ENCODE measurements at regions not wholly inside any gene's neighbourhood (a gene's known extent, or its start where the extent isn't known, plus 50 kb on each side); places are given as distances from the start of the nearest gene placed in this dataset.

- H3K9ac ChIP-seq (ENCODE audit: control insufficient read depth, extremely low read depth, insufficient read depth, low read length) = no peak overlapping the region
- no peaks in the 10 kb centered on the region for H3K9me3 ChIP-seq (ENCODE audit: control insufficient read depth, low read depth, low read length)
- H4K20me1 ChIP-seq (ENCODE audit: control insufficient read depth, extremely low read depth, insufficient read depth, low read length) = no peaks in the 10 kb centered on the region
- no peak overlapping the region for H3K4me2 ChIP-seq (ENCODE audit: control insufficient read depth, extremely low read depth, insufficient read depth, low read depth, low read length)
- TF ChIP-seq EZH2 (IDR thresholded peaks at IDR 0.05; ENCODE audit: low read length) (no peak), CTCF (optimal IDR thresholded peaks at IDR 0.05 in 1 of 3, IDR thresholded peaks at IDR 0.05 in 1 of 3, conservative IDR thresholded peaks at IDR 0.05 in 1 of 3; ENCODE audit: extremely low read depth in 1 of 3, insufficient read depth in 2 of 3, low read length in 3 of 3) (no peak)
- H3K27me3 ChIP-seq (ENCODE audit: control insufficient read depth, extremely low read depth, insufficient read depth, low read length) = no peaks in the 10 kb centered on the region
- H3K9me1 ChIP-seq (ENCODE audit: control insufficient read depth, extremely low read depth, insufficient read depth, low read length) = no peaks in the 10 kb centered on the region
- dilution Hi-C loops (cut with MboI; ENCODE audit: extremely low pct_ligation_motif_present, low sequenced_read_pairs) = no loop called here
- FAIRE-seq (no peak), DNase-seq (ENCODE audit: low read depth, low spot score) (no peak)
- H3K27ac ChIP-seq (ENCODE audit: control insufficient read depth, insufficient read depth, low read length) = no peak overlapping the region
- H3K79me2 ChIP-seq (ENCODE audit: control insufficient read depth, insufficient read depth, low read length) = no peaks in the 10 kb centered on the region
- no peak overlapping the region for H3K4me3 ChIP-seq (ENCODE audit: control insufficient read depth in 2 of 3, extremely low read depth in 1 of 3, insufficient read depth in 2 of 3, low read depth in 1 of 3, low read length in 3 of 3)
- no peak overlapping the region for H2AFZ ChIP-seq (ENCODE audit: control insufficient read depth, low read length)
- H3K36me3 ChIP-seq (ENCODE audit: control insufficient read depth in 2 of 2, extremely low read depth in 1 of 2, insufficient read depth in 2 of 2, low read length in 2 of 2) = no peaks in the 10 kb centered on the region
- H3K4me1 ChIP-seq (ENCODE audit: control insufficient read depth, extremely low read depth, insufficient read depth, low read length) = no peaks in the 10 kb centered on the region
Measured at GRCh38 chr7:10756981-10757380, 216.7 kb upstream of the PHF14 start.

- H3K4me3 ChIP-seq (ENCODE audit: control insufficient read depth in 2 of 3, extremely low read depth in 1 of 3, insufficient read depth in 2 of 3, low read depth in 1 of 3, low read length in 3 of 3) = no peak overlapping the region
- FAIRE-seq (no peak), DNase-seq (ENCODE audit: low read depth, low spot score) (no peak)
- no peaks in the 10 kb centered on the region for H3K9me3 ChIP-seq (ENCODE audit: control insufficient read depth, low read depth, low read length)
- no peaks in the 10 kb centered on the region for H3K36me3 ChIP-seq (ENCODE audit: control insufficient read depth in 2 of 2, extremely low read depth in 1 of 2, insufficient read depth in 2 of 2, low read length in 2 of 2)
- no peaks in the 10 kb centered on the region for H3K9me1 ChIP-seq (ENCODE audit: control insufficient read depth, extremely low read depth, insufficient read depth, low read length)
- no peaks in the 10 kb centered on the region for H4K20me1 ChIP-seq (ENCODE audit: control insufficient read depth, extremely low read depth, insufficient read depth, low read length)
- no peak overlapping the region for H3K4me2 ChIP-seq (ENCODE audit: control insufficient read depth, extremely low read depth, insufficient read depth, low read depth, low read length)
- H3K4me1 ChIP-seq (ENCODE audit: control insufficient read depth, extremely low read depth, insufficient read depth, low read length) = no peaks in the 10 kb centered on the region
- H2AFZ ChIP-seq (ENCODE audit: control insufficient read depth, low read length) = no peak overlapping the region
- dilution Hi-C loops (cut with MboI; ENCODE audit: extremely low pct_ligation_motif_present, low sequenced_read_pairs) = no loop called here
- H3K27me3 ChIP-seq (ENCODE audit: control insufficient read depth, extremely low read depth, insufficient read depth, low read length) = no peaks in the 10 kb centered on the region
- TF ChIP-seq CTCF (optimal IDR thresholded peaks at IDR 0.05 in 1 of 3, IDR thresholded peaks at IDR 0.05 in 1 of 3, conservative IDR thresholded peaks at IDR 0.05 in 1 of 3; ENCODE audit: extremely low read depth in 1 of 3, insufficient read depth in 2 of 3, low read length in 3 of 3) = no peak
- TF ChIP-seq EZH2 (IDR thresholded peaks at IDR 0.05; ENCODE audit: low read length) = no peak
- H3K79me2 ChIP-seq (ENCODE audit: control insufficient read depth, insufficient read depth, low read length) = no peaks in the 10 kb centered on the region
- H3K9ac ChIP-seq (ENCODE audit: control insufficient read depth, extremely low read depth, insufficient read depth, low read length) = no peak overlapping the region
- H3K27ac ChIP-seq (ENCODE audit: control insufficient read depth, insufficient read depth, low read length) = no peak overlapping the region
Measured at GRCh38 chr7:10759120-10759519, 214.6 kb upstream of the PHF14 start.

Data from keratinocyte (primary cell).